GM18873 (cell line): ENCODE measurements at regions not wholly inside any gene's neighbourhood (a gene's known extent, or its start where the extent isn't known, plus 50 kb on each side); places are given as distances from the start of the nearest gene placed in this dataset.
"Not testable (repeated sequence)": the region's sequence is repeated elsewhere in the genome, so short reads cannot be mapped to it uniquely, and the experiment has no call there.

Experiments
- ATAC-seq: cut with Tn5 transposase; IDR thresholded peaks from one replicate; pipeline ENCODE4 v1.9.1; 2021; ENCODE audit warnings: mild to moderate bottlenecking, moderate library complexity, moderate number of reproducible peaks; ENCODE audit not compliant: unreplicated experiment, low FRiP score

DNA sequence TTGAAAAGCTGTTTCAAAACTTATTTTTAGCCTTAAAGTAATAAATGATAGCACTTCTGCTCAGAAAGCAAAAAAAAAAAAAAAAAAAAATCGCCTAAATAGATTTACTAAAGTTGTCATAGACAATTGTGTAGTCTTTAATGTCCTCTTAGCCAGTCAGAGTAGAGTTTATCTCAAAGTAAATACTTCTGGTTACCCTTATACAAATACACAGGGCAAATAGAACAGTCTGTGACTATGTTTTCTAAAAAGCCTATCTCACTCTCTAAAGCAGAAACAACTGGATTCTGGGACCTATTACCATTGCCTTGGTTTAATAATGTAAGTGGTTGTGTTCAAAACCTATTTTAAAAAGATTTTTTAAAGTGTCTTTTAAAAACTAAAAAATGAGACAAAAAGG is 156.2 kb upstream of the THSD7A start:
- ATAC-seq: no peak

GRCh38 chr7:12002428-12002827 is 170.4 kb upstream of the THSD7A start:
- ATAC-seq: no peak

GRCh38 chr7:12004581-12004980 is 172.6 kb upstream of the THSD7A start:
- ATAC-seq: no peak

DNA sequence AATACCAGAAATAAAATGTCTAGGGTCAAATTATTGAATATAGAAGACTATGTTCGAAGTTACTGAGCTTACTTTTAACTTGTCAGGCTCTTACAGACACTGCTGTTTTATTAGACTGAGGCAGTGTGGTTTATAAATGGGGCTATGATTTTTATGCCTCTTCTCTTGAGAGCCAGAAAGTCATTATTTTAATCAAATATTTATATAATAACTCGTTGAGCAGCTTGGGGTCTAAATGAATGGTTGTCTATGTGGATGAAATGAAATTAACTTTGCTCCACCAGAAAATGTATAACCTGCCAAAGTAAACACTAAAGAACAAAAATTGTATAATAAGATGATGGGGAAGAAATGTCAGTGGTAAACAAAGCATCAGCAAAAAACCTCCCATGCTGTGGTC is 175.6 kb upstream of the THSD7A start:
- ATAC-seq: no peak

GRCh38 chr7:12013983-12014382 is 182.0 kb upstream of the THSD7A start:
- no peak for ATAC-seq

- no peak for ATAC-seq
These were observed 184.4 kb upstream of the THSD7A start for GRCh38 chr7:12016439-12016838.

- no peak for ATAC-seq
These were observed 185.0 kb upstream of the THSD7A start for GRCh38 chr7:12017046-12017445.

DNA sequence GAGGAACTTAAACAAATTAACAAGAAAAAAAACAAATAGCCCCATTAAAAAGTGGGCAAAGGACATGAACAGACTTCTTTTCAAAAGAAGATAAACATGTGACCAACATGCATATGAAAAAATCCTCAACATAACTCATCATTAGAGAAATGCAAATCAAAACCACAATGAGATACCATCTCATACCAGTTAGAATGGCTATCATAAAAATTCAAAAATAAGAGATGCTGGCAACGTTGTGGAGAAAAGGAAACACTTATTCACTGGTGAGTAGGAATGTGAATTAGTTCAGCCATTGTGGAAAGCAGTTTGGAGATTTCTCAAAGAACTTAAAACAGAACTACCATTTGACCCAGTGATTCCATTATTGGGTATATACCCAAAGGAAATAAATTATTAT is 189.1 kb upstream of the TMEM106B start:
- not testable (repeated sequence) for ATAC-seq

DNA sequence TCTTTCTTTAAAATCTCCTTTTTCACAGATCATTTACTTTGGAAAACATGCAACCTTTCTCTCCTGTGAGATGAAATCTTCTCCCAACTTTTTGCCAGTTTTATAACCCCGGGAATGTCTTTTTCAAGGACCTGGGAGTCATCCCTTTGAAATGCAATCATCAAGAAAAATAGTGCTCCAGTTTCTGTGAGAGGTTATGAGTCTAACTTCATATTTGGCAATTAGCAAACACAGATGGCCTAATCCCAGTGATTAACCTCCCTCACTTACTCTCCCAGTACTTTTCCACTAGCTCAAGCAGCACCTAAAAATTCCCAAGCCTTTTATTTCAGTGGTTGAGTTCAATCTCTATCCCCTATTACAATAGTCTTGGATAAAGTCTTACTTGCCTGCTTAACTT is 185.8 kb upstream of the TMEM106B start:
- no peak for ATAC-seq

- ATAC-seq: no peak
These were observed 182.6 kb upstream of the TMEM106B start for GRCh38 chr7:12028508-12028907.

GRCh38 chr7:12030116-12030515 is 181.0 kb upstream of the TMEM106B start:
- ATAC-seq: no peak

GRCh38 chr7:12031186-12031585 is 179.9 kb upstream of the TMEM106B start:
- no peak for ATAC-seq

DNA sequence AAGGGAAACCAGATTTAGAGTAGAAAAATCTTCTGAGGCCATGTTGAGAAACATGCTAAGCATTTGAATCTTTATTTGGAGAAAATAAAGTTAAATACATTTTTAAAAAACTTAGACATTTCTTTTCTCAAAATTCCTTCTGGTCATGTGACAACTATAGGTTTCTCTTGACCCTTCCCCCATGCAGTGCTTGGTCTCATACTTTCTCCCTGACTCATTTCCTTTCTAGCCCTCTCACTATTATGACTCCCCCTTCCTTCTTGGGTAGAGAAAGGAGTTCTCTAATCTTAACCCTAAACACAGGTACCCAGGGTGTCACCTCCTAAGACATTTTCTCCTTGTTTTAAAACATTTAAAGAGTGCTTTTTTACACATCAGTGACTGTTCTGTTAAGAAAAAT is 179.5 kb upstream of the TMEM106B start:
- ATAC-seq: no peak

DNA sequence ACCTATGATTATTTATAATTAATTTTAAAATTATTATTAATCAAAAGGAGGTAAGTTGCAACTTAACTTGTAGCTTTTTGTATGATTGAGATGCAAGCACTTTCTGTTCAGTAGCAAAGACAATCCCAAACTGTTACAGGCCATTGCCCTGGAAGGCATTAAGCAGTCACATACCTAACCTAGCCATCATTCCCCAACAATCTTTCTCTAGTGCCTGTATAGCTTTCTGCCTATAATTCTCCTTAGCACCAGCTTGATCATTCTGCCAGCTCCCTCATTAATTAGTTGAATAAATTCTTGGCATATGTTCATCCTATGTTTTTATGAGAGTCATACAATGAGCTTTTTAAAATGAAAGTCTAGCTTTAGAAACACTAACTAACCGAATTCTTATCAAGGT is 178.9 kb upstream of the TMEM106B start:
- no peak for ATAC-seq

- not testable (repeated sequence) for ATAC-seq
These were observed 167.6 kb upstream of the TMEM106B start for GRCh38 chr7:12043457-12043856.

DNA sequence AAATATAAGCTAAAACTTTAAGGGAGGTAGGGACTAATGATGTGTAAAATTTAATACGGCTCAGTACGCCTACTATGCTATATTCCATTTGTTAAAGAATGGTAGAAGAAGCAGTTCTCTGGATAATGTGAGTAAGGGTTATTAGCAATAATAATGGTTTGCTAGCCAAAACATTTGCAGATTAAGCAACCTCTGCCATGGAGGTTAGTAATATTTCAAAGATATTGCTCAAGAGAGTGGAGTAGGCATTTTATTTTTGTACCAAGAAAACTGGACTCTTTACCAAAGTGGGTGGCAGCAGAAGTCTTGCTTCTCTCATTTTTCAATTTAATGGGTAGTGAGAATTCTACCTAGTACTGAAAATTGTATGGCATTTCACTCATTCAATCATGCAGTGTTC is 158.9 kb upstream of the TMEM106B start:
- ATAC-seq: no peak

DNA sequence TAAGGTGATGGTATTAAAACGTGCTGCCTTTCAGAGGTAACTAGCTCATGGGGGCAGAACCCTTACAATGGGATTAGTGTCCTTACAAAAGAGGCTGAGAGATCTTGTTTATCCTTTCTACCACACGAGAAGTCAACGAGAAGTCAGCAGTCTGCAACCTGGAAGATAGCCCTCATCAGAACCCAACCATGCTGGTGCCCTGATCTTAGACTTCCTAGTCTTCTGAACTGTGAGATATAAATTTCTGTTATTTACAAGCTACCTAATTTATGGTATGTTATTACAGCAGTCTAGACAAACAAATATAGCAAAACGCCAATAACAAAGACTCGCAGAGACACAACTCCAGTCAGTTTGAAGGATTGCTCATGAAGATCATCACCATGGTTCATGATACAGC is 157.5 kb upstream of the TMEM106B start:
- no peak for ATAC-seq

- ATAC-seq: no peak
These were observed 156.3 kb upstream of the TMEM106B start for GRCh38 chr7:12054830-12055229.

- no peak for ATAC-seq
These were observed 154.7 kb upstream of the TMEM106B start for GRCh38 chr7:12056381-12056780.

DNA sequence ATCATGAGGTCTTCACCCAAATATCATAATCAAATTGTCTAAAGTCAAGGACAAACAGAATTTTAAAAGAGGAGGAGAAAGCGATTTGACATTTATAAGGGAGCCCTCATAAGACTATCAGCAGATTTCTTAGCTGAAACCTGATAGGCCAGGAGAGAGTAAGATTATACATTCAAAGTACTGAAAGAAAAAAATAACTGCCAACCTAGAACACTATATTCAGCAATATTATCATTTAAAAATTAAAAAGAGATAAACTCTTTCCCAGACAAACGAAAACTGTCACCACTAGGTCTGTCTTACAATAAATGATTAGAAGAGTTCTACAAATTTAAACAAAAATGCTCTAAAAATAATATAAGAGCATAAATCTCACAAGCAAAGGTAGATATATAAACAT is 154.1 kb upstream of the TMEM106B start:
- no peak for ATAC-seq

- no peak for ATAC-seq
These were observed 149.0 kb upstream of the TMEM106B start for GRCh38 chr7:12062062-12062461.

DNA sequence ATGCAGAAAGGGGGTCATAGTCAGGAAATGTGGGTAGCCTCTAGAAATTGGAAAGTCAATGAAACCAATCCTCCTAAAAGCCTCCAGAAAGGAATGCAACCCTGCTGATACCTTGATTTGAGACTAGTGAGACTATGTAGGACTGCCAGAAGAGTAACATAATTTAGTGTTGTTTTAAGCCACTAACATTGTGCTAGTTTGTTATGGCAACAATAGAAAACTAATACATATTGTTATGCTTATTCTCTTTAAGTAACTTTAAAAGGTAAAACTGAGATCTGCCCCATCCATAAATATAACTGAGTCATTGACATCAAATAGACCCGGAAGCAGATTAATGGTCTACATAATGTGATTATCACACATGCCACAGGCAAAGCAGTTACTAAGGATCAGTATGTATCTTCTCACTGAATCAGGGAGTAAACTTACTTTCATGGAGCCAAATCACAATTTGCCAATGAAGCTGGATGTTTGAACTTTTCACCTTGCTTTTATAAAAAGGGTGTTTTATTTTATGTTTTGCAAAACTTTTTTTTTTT is 146.4 kb upstream of the TMEM106B start:
- ATAC-seq: no peak

DNA sequence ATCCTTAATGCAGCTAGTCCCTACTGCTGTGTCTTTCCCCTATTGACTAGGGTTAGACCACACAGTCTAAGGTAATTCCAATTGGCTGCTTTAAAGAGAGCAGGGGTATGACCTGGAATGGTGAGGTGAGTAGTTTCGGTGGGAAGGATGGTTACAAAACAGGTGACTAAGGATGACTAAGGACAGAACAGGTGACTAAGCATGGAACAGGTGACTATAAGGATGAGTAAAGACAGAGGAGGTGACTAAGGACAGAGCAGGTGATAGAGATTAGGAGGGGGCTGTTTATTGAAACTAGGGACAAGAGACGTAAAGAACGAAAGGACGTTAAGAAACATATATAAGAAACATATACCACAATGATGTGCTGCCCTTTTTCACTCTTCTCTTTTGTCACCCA is 145.1 kb upstream of the TMEM106B start:
- no peak for ATAC-seq
